GM12875 (cell line): ENCODE measurements at regions not wholly inside any gene's neighbourhood (a gene's known extent, or its start where the extent isn't known, plus 50 kb on each side); places are given as distances from the start of the nearest gene placed in this dataset.
"Not testable (repeated sequence)": the region's sequence is repeated elsewhere in the genome, so short reads cannot be mapped to it uniquely, and the experiment has no call there.

Experiments used
- H3K4me3 ChIP-seq: one replicate; pipeline ENCODE4 v1.5.1; 2011; ENCODE audit warnings: low read depth, low read length, control low read depth
- CTCF ChIP-seq: IDR thresholded peaks from 2 replicates; pipeline ENCODE4 v1.5.1; 2011; ENCODE audit warnings: low read depth, mild to moderate bottlenecking, control low read depth, inconsistent platforms, low read length, moderate library complexity, borderline replicate concordance; ENCODE audit not compliant: insufficient read depth

- H3K4me3 ChIP-seq: no peak overlapping the region
- no peak for TF ChIP-seq CTCF
Observed at GRCh38 chr19:28578208-28578607, 634.7 kb downstream of the UQCRFS1 start.

GRCh38 chr19:28577666-28578065, 635.3 kb downstream of the UQCRFS1 start:
- no peak for TF ChIP-seq CTCF

GRCh38 chr19:28577233-28577632, 635.7 kb downstream of the UQCRFS1 start:
- H3K4me3 ChIP-seq: no peak overlapping the region
- TF ChIP-seq CTCF: no peak

More at GRCh38 chr19:28577666-28578065, 635.3 kb downstream of the UQCRFS1 start:
- no peak overlapping the region for H3K4me3 ChIP-seq

GRCh38 chr19:28575816-28576215, 637.1 kb downstream of the UQCRFS1 start:
- H3K4me3 ChIP-seq: no peak overlapping the region
- TF ChIP-seq CTCF: no peak

- H3K4me3 ChIP-seq: not testable (repeated sequence)
Observed at GRCh38 chr19:28575312-28575711, 637.6 kb downstream of the UQCRFS1 start.

GRCh38 chr19:28574212-28574611, 638.7 kb downstream of the UQCRFS1 start:
- no peak overlapping the region for H3K4me3 ChIP-seq

GRCh38 chr19:28569132-28570131, 643.5 kb downstream of the UQCRFS1 start:
- no peak overlapping the region for H3K4me3 ChIP-seq
- TF ChIP-seq CTCF: no peak

More at GRCh38 chr19:28574212-28574611, 638.7 kb downstream of the UQCRFS1 start:
- no peak for TF ChIP-seq CTCF
